Keratinocyte (primary cell): ENCODE measurements at regions not wholly inside any gene's neighbourhood (a gene's known extent, or its start where the extent isn't known, plus 50 kb on each side); places are given as distances from the start of the nearest gene placed in this dataset.

Source experiments
- DNase-seq: peaks from one replicate; pipeline ENCODE4 v3.0.0-alpha.2; 2011; ENCODE audit warnings: low read depth, missing footprints, low spot score
- FAIRE-seq: peaks from 2 replicates; lab custom pipeline; 2011; peaks lifted over from hg19 to GRCh38; lab: Jason Lieb, UNC
- H2AFZ ChIP-seq: 2 replicates; pipeline ENCODE4 v1.6.0; 2012; ENCODE audit warnings: low read length, control low read depth, inconsistent platforms; ENCODE audit not compliant: control insufficient read depth
- H3K27ac ChIP-seq: 2 replicates; pipeline ENCODE4 v1.5.1; 2011; ENCODE audit warnings: low read length; ENCODE audit not compliant: control insufficient read depth, insufficient read depth
- H3K27me3 ChIP-seq: 3 replicates; pipeline ENCODE4 v1.6.0; 2011; ENCODE audit warnings: low read length; ENCODE audit not compliant: control insufficient read depth, insufficient read depth; ENCODE audit errors: extremely low read depth
- H3K36me3 ChIP-seq, 2 experiments: 2 replicates in 1 of 2; 3 replicates in 1 of 2; pipeline ENCODE4 v1.5.1; 2011; ENCODE audit warnings: low read length in 2 of 2, mild to moderate bottlenecking in 1 of 2; ENCODE audit not compliant: control insufficient read depth in 2 of 2, insufficient read depth in 2 of 2; ENCODE audit errors: extremely low read depth in 1 of 2
- H3K4me1 ChIP-seq: 3 replicates; pipeline ENCODE4 v1.5.1; 2011; ENCODE audit warnings: low read length; ENCODE audit not compliant: control insufficient read depth, insufficient read depth; ENCODE audit errors: extremely low read depth
- H3K4me2 ChIP-seq: 3 replicates; pipeline ENCODE4 v1.6.0; 2011; ENCODE audit warnings: low read depth, low read length; ENCODE audit not compliant: control insufficient read depth, insufficient read depth; ENCODE audit errors: extremely low read depth
- H3K4me3 ChIP-seq, 3 experiments: fragments of 200-600 bp in 1 of 3; sonication (generic) in 1 of 3; 2 replicates in 2 of 3; 3 replicates in 1 of 3; pipeline ENCODE4 v1.5.1; 2011 to 2016; ENCODE audit warnings: low read length in 3 of 3, mild to moderate bottlenecking in 3 of 3, control low read depth in 2 of 3, inconsistent platforms in 1 of 3, low read depth in 1 of 3, mixed read lengths in 1 of 3, mixed run types in 1 of 3, moderate library complexity in 1 of 3; ENCODE audit not compliant: control insufficient read depth in 2 of 3, insufficient read depth in 2 of 3; ENCODE audit errors: extremely low read depth in 1 of 3
- H3K79me2 ChIP-seq: 2 replicates; pipeline ENCODE4 v1.6.0; 2012; ENCODE audit warnings: low read length; ENCODE audit not compliant: control insufficient read depth, insufficient read depth
- H3K9ac ChIP-seq: 3 replicates; pipeline ENCODE4 v1.6.0; 2011; ENCODE audit warnings: low read length; ENCODE audit not compliant: control insufficient read depth, insufficient read depth; ENCODE audit errors: extremely low read depth
- H3K9me1 ChIP-seq: 3 replicates; pipeline ENCODE4 v1.6.0; 2011; ENCODE audit warnings: low read length; ENCODE audit not compliant: control insufficient read depth, insufficient read depth; ENCODE audit errors: extremely low read depth
- H3K9me3 ChIP-seq: 2 replicates; pipeline ENCODE4 v1.5.1; 2012; ENCODE audit warnings: low read depth, low read length; ENCODE audit not compliant: control insufficient read depth
- H4K20me1 ChIP-seq: 3 replicates; pipeline ENCODE4 v1.6.0; 2011; ENCODE audit warnings: low read length; ENCODE audit not compliant: control insufficient read depth, insufficient read depth; ENCODE audit errors: extremely low read depth
- CTCF ChIP-seq, 3 experiments: IDR thresholded peaks in 1 of 3; conservative IDR thresholded peaks in 1 of 3; optimal IDR thresholded peaks in 1 of 3; 2 replicates in 2 of 3; 3 replicates in 1 of 3; pipeline versions ENCODE3 to v1.5.1; 2011; ENCODE audit warnings: low read length in 3 of 3, mild to moderate bottlenecking in 3 of 3, moderate library complexity in 2 of 3, control low read depth in 1 of 3, inconsistent platforms in 1 of 3; ENCODE audit not compliant: insufficient read depth in 2 of 3; ENCODE audit errors: extremely low read depth in 1 of 3
- EZH2 ChIP-seq: IDR thresholded peaks from one replicate; pipeline ENCODE4 v1.6.1; 2012; ENCODE audit warnings: inconsistent platforms, mild to moderate bottlenecking, low read length, moderate library complexity
- dilution Hi-C: fragments of 300-500 bp; cut with MboI; formaldehyde crosslinking; loops from one replicate; pipeline ENCODE4 v1.7.0; 2020; ENCODE audit warnings: low sequenced_read_pairs; ENCODE audit not compliant: extremely low pct_ligation_motif_present

- no peak overlapping the region for H3K4me3 ChIP-seq
- H3K4me1 ChIP-seq, result no peaks in the 10 kb centered on the region
- dilution Hi-C loops, result no loop called here
- H3K79me2 ChIP-seq, result no peaks in the 10 kb centered on the region
- H3K9me1 ChIP-seq, result no peaks in the 10 kb centered on the region
- TF ChIP-seq CTCF (optimal IDR thresholded peaks at IDR 0.05 in 1 of 3, IDR thresholded peaks at IDR 0.05 in 1 of 3, conservative IDR thresholded peaks at IDR 0.05 in 1 of 3; ENCODE audit: extremely low read depth in 1 of 3, insufficient read depth in 2 of 3, low read length in 3 of 3), result no peak
- no peak for TF ChIP-seq EZH2
- no peaks in the 10 kb centered on the region for H3K27me3 ChIP-seq
- H2AFZ ChIP-seq, result no peak overlapping the region
- H3K9ac ChIP-seq, result no peak overlapping the region
- DNase-seq (no peak), FAIRE-seq (no peak)
- no peak overlapping the region for H3K4me2 ChIP-seq
- H4K20me1 ChIP-seq, result no peaks in the 10 kb centered on the region
- H3K9me3 ChIP-seq, result no peaks in the 10 kb centered on the region
- H3K36me3 ChIP-seq, result no peaks in the 10 kb centered on the region
- no peak overlapping the region for H3K27ac ChIP-seq
These were observed 1691.6 kb upstream of the LRRTM3 start for GRCh38 chr10:65234261-65234660.

DNA sequence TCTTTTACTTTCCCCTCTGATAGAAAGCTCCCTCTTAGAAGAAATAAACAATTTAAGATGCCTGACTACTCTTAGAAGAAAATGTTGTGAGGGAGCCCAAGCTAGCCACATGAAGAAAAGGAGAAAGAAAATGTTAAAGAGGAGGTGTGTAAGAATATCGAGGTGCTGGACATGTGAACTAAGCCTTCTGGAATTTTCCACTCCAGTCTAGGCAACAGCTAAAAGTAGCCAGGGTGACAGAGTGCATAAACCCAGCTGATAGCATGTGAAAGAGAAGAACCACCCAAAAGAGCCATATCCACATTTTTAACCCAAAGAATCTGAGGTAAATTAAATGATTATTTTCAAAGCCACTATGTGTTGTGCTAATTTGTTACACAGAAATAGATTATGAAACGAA lies 1690.6 kb upstream of the LRRTM3 start:
- no peaks in the 10 kb centered on the region for H4K20me1 ChIP-seq
- no peaks in the 10 kb centered on the region for H3K9me3 ChIP-seq
- H3K27me3 ChIP-seq, result no peaks in the 10 kb centered on the region
- H3K4me1 ChIP-seq, result no peaks in the 10 kb centered on the region
- no peak overlapping the region for H3K4me2 ChIP-seq
- FAIRE-seq, result no peak
- no peak for DNase-seq
- dilution Hi-C loops, result no loop called here
- no peak overlapping the region for H3K4me3 ChIP-seq
- TF ChIP-seq CTCF (optimal IDR thresholded peaks at IDR 0.05 in 1 of 3, IDR thresholded peaks at IDR 0.05 in 1 of 3, conservative IDR thresholded peaks at IDR 0.05 in 1 of 3; ENCODE audit: extremely low read depth in 1 of 3, insufficient read depth in 2 of 3, low read length in 3 of 3) (no peak), EZH2 (no peak)
- no peaks in the 10 kb centered on the region for H3K36me3 ChIP-seq
- no peak overlapping the region for H2AFZ ChIP-seq
- H3K9ac ChIP-seq, result no peak overlapping the region
- no peak overlapping the region for H3K27ac ChIP-seq
- H3K9me1 ChIP-seq, result no peaks in the 10 kb centered on the region
- H3K79me2 ChIP-seq, result no peaks in the 10 kb centered on the region
